ENCODE measurements at regions not wholly inside any gene's neighbourhood (a gene's known extent, or its start where the extent isn't known, plus 50 kb on each side); places are given as distances from the start of the nearest gene placed in this dataset.
"Not testable (repeated sequence)": the region's sequence is repeated elsewhere in the genome, so short reads cannot be mapped to it uniquely, and the experiment has no call there.

DNA sequence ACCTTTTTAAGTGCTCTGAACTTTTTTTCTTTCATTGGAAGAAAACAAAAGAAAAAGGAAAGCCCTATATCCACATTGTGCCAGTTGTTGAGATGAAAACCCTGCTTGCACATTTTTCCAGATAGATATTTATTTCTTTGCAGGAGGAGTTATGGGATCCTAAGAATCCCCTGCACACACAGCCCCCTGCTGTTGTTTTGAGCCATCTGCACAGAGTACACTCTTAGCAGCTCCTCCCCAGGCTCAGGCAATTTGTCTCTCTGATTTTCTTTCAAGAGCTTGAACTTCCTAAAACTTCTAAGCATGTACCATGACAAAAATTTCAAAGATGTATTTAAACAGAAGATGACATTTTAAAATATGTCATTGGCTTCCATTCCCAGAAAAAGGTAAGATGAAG, 436.9 kb downstream of the METTL4 start:
- DNase-seq: no peak

DNA sequence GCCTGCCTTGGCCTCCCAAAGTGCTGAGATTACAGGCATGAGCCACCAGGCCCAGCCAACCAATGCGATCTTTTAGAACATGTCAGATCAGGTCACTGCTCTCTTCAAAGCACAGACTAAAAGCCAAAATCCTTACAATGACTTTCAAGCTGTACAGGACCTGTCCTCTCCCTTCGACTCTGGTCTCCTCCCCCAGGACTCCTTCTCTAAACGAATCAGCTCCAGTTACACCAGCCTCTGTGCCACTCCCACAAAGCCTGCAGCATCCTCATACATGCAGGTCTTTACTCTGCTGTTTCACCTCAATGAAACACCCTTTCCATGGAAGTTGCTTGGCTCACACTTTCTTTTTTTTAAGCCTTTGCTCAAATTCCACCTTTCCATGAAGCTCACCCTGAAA, 436.0 kb downstream of the METTL4 start:
- DNase-seq: no peak

DNA sequence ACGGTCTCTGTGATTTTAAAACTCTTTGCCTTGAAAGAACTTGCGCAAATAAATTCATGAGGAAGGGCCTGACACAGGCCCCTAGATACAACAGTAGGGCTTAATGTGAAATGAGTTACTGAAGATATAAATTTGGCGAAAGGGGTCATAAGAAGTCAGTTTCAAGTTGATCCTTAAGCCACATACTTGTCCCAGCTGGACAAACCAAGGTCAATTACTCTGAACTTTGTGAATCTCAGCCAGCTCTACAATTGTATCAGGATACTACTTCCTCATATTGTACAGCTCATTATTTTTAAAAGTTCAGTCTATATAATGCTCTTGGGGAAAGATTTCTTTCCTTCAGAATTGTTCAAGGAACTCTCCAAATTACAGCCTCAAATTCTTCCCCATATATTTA, 432.8 kb downstream of the METTL4 start:
- DNase-seq: no peak

DNA sequence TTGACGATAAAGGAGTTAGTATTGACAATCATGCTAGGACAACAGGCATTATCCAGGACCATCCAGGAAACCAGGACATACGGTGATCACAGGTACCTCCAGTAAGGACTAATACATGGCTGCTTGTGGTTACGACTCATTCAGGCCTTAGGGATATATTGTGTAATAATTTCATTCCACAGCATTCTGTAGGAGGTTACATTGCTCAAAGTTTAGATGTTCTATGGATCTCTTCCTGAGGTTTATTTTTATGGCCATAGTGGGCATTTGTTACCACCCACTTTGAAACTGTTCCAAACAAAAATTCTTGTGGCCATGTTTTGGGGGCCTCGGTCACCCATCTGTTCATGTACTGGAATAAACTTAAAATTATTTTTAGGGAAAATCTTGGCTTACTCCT, 431.6 kb downstream of the METTL4 start:
- no peak for DNase-seq

DNA sequence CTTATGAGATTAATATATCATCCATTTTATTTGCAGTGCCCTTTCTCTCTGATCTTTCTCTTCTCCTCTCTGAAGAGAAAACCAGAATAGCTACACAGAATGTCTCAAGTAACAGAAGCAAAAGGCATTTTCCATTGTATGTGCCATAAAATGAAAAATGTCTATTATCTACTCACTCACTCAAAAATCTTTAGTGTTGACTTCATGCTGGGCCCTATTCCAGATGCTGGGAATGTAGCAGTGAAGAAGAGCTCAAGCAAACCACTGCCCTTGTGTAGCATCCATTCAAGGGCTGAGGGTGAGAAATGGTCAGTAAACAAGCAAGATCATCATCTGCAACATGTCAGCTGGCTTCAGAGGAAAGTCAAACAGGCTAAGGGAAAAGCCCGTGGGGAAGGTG, 427.7 kb downstream of the METTL4 start:
- no peak for DNase-seq

DNA sequence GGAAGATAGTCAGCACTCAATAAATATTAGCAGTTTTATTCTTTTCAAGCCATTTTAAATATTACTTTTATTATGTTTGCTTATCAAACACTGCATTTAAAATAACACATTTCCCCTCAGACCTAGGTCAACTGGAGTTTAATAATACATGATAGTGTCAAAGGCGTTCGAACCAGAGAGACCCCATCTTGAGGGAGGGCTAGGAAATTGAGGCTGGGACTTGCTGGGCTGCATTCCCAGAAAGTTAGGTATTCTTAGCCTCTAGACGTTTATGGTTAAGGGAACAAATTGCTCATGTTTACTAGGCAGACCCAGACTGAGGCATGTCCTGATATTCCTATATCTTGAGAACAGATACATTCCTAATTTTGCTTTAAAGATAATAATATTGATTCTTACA, 426.5 kb downstream of the METTL4 start:
- no peak for DNase-seq

DNA sequence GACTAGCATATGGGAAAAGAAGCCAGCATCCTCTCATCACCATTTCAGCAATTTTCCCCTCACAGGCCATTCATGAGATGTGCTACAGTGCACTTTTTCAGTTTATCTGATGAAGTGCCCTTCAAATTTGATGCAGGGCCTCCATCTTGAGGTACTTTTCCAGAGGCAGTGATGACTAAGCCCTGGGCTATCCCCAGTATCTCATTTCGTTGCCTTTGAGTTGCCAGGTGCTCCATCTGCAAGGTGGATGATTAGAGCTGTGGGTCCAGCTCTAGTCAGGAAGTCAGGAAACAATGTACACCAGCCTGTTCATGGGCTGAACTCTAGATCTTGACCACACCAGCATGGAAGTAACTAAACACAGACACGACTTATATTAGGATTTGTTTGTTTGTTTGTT, 425.2 kb downstream of the METTL4 start:
- no peak for DNase-seq

DNA sequence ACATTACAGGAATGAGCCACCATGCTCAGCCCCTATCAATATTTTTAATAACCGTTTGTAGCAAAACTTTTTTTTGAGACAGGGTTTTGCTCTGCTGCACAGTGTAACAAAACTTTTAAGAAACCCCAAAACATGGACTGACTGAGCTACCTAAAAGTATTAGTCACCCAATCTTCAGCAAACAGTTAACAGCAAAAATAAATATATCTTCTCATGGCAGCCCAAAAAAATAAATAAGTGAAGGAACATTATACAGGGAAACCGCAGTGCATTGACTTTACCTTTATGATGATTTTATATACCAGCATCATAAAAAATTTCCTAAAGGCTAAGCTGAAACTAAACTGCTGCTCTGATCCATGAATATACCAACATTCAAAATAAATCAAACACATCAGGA, 424.6 kb downstream of the METTL4 start:
- DNase-seq: no peak

DNA sequence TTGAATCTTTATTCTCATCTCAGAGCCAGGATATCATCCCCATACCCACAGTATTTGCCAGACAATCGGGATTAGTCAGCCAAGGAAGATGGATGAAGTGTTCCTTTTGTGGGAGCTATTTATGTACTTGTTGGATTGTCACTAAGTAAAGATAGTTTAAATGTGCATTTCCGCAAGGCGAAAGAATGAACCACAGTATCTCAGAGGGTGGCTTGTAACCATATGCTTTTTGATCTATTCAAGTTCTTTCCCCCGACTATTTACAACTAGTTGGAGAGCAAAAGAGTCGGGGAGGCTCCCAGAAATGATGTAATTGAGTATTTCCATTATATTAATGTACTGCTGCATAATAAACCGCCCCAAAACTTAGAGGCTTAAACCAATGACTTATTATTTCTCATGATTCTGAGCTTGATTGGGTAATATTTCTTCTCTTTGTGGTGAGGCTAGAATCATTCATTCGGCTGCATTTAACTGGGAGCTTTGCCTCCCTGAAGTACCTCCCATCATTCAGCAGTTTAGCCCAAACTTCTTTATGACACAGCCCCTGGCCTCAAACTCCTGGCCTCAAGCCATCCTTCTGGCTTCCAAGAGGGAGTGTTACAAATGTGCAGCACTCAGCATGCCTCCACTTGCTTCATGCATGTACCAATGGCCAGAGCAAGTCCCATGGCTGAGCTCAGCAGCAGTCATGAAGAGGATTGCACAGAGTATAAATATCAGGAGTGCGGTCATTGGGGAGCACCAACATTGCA, 423.7 kb downstream of the METTL4 start:
- DNase-seq: no peak

DNA sequence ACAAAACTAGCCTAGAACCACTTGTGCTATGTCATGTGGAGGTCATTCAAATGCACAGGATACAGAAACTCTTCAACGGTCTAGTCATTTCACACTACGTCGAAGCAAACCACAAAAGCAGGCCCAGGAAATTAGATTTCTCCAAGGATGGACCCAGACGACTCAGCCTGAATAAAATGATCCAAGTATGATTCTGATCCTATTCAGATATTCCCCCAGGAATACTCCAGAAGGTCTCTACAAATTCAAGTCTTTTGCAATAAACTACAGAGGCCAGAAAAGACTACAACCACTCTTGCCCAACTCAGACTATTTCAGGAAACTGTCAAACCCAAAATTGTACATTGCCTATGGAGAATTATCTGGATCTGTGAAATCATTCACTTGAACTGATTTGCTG, 422.5 kb downstream of the METTL4 start:
- DNase-seq: no peak

DNA sequence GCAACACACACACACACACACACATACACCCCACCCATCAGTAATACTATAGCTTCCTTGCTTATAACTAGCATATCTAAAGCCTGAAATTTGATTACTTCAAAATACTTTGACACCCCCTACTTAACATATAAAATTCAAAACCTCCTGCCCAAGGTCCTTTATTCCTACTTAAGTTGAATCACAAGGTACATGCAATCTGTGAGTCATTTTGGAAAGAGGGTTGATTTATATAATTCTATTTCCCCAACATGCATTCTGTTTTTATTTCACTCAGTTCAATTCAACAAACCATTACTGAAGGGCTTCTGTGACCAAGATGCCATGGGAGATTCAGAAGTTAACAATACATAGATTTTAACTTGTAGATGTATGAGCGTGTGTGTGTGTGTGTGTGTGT, 420.7 kb downstream of the METTL4 start:
- DNase-seq: no peak

DNA sequence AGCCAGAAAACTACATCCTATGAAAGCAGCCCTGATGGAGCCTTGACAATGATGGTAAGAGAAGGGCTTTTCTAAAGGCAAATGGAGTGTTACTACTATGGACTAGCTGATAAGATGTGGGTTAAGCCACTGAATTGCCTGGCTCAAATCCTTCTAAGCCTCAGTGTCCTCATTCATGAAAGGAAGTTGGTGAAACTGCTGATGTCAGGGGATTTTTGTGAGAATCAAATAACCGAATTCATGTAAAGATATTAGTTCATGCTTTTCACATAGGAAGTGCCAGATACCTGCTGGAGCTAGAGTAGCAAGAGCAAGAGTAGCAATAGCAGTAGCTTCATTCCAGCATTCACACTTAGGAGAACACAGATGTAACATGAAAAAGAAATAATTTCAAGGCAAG, 417.0 kb downstream of the METTL4 start:
- DNase-seq: no peak

DNA sequence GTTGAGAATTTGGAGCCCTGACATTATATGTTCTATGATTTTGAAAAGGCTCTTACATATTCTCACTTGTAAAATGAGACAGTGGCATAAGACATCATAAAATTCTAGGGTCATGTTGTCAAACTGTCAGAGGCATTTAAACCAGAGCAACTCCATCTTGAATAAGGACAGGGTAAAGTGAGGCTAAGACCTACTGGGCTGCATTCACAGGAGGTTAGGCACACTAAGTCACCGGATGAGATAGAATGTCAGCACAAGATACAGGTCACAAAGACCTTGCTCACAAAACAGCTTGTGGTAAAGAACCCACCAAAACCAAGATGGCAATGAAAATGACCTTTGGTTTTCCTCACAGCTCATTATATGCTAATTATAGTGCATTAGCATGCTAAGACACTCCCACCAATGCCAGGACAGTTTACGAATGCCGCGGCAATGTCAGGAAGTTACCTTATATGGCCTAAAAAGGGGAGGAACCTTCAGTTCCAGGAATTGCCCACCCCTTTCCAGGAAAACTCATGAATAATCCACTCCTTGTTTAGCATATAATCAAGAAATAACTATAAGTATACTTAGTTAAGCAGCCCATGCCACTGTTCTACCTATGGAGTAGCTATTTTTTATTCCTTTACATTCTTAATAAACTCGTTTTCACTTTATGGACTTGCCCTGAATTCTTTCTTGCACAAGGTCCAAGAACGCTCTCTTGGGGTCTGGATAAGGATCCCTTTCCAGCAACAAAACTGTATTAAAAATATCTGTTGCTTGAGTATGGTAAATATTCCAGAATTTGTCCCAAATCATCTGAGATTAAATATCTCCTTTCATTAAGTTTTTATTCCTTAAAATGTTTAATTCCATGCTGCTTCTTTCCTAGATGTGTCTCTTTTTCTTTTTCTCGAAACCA, 406.4 kb downstream of the METTL4 start:
- no peak for DNase-seq

DNA sequence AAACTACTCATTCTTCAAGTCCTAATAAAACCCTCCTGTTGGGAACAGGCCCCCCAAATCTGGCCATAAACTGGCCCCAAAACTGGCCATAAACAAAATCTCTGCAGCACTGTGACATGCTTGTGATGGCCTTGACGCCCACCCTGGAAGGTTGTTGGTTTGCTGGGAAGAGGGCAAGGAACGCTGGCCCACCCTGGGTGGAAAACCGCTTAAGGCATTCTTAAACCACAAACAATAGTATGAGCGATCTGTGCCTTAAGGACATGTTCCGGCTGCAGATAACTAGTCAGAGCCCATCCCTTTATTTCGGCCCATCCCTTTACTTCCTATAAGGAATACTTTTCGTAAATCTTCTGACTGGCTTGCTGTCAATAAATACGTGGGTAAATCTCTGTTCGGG, 404.4 kb downstream of the METTL4 start:
- not testable (repeated sequence) for DNase-seq

DNA sequence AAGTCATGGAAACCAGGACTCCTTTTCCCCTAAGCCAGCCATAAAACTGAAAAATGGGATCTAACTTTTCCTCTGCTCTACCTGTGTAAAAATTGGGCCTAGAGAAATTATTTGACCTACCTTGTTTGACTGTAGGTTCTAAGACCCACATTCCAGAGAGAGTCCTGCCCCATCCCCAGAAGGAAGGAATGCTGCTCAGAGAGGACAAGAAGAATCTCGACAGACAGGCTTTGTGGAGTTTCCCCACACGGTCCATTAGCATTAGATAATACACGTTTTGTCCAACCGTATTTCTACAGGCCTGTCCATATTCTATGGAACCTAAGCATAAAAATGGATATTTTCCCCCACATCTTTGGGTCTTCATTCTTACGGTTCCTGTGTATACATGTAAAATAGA, 403.3 kb downstream of the METTL4 start:
- no peak for DNase-seq

DNA sequence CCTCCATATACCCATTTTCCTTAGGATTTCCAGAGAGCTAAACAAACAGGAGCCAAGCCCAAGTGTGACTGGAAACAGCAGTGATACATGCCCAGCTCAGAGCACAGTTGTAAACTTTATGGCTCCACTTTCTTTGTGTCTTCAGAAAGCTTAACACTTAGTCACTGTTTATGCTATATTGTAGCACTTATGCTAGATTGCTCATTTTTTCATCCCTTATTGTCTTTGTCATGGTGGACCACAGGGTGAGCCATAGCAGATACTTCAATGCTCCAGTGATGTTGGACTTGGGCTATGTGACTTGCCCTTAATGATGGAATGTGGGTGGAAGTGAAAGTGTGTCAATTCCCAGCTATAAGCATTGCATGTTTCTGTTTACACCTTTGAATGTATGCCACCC, 401.6 kb downstream of the METTL4 start:
- DNase-seq: no peak

DNA sequence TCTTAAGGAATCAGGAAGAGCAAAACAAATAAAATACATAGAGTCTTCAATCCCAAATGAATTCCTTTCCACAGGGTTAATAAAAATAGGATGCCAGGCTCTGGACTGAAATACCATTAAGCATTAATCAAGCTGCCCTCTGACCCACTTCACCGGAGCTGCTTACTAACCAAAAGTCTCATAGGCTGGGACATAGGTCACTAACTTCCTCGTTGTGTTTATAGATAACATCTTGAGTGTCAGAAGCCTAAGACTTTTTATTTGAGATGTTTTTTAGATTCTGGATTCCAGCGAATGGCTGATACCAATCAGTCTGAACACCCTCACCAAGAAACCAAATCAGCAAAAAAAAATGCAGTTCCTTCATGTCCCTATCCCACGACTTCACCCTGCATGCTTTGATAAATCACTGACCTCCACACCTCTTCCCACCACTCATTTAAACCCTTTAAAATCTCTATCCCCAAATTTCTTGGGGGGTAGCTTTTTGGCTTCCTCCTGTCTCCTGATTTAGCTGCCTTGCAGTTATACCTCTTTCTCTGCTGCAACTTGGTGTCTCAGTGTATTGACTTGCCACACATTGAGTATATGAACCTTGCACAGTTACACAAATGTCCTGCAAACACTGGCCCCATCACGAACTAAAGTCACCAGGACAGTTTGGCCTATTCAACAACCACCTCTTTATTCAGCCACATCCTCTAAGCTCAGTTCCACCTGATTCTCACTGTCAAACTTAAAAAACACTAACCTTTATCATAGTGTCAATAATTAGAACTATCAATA, 399.3 kb downstream of the METTL4 start:
- DNase-seq: no peak

DNA sequence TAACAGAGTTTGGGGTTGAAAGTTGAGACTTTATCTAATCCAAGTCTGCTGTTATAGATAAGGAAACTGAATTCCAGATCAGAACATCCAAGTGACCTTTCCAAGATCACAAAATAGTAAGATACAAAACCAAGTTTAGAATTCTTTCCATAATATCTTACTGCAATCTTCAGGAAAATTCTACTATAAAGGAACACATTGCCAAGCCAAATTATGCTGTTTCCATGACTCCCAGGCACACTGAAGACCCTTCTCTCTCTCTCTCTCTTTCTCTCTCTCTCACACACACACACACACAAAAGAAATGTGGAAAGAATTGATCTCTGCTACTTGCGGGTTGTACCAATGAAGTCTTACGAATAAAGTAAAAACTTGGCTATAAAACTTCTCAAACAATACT, 398.4 kb downstream of the METTL4 start:
- DNase-seq: no peak

DNA sequence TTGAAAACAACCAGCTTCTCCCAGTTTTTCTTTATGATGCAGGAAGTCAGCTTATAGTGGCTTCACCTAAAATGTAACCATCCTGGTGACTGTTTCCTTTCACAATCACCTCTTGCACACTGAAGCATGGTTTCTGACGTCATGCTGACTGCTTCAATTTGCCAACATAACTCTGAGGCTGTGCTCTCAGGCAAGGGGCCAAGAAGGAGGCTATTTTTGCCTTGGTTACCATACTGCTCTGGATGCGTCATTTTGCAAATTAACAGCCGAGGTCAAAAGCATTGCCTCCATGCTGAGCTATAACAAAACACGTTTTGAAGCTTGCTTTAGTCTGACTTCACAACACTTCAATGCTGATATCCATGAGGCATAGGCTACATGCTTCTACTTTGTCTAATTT, 397.8 kb downstream of the METTL4 start:
- DNase-seq: no peak

DNA sequence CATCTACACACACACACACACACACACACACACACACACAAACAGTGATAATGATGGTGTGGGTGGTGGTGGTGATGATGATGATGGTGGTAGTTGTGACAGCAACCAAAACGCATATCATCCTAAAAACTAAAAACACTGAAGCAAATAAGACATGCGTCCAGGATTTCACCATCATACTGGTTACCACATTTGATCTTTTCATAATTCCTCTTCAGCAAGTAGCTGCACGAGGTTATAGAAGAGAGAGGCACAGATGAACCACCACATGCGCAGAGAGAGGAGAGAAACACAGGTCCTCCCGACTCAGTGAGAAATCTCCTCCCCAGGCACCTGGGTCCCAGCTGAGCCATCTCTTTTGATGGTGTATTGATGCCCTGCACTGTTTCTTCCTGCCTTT, 393.3 kb downstream of the METTL4 start:
- DNase-seq: no peak

DNA sequence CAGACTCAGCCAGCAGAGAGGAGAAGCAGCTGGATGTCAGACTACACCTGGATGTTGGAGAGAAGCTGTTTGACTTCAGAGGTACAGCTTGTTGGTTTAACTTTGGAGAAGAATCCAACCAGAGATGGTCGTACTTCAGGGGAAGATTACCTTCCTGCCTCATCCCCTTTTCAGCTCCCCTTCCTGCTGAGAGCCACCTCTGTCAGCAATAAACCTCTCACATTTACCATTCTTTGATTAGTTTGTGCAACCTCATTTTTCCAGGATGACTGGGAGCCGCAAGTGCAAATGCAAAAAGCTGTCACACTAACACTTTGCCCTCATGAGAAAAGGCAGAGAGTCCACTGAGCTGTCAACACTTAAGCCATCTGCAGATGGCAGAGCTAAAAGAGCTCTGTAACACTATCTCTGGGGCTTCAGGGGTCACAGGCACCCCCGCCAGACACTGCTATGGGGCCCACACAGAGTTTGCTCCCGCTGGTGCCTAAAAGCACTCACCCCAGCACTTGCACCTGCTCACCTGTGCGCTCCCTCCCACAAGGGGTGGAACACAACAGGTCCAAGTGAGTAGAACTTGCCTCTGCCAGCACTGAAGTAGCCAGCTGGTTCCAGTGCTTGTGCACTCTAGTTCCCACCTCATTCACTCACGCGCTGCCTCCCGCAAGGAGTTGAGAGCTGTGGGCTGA, 391.7 kb downstream of the METTL4 start:
- no peak for DNase-seq

DNA sequence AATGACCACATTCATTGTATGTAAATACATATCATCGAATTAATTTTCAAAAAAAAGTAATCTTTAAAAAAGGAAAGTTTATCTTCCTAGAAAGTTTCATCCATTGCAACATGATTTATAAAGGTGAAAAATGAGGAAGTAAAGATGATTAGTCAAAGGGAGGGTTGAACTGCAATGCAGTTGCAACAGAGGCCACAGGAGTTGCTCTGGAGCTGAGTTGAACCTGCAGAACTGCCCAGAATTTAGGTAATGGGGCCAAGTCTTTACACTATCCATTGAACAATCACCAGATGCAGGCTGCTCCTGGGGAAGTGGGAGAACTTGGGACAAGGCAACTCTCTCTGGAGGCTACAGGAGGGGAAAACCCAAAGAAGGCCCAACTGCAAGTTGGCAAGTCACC, 390.7 kb downstream of the METTL4 start:
- no peak for DNase-seq

DNA sequence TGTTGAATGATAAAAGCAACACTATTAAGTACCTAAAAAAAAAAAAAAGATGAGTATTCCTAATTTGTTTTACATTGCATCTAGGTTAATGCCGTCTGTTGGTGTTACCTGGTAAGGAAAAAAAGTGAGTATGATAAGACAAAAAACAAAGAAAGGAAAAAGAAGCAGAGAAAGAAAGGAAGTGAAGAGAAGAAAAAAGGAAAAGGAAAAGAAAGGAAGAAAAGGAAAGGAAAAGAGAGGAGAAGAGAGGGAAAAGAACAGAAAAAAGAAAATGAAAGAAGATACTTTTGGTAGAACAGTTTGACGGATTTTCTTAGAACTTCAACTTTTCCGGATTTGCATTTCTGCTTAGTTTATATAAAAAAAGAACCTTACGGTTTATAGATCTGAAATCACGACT, 387.9 kb downstream of the METTL4 start:
- no peak for DNase-seq

Measured in occipital lobe (tissue), 1 donor.